Spleen (tissue), 7 donors: ENCODE measurements at regions not wholly inside any gene's neighbourhood (a gene's known extent, or its start where the extent isn't known, plus 50 kb on each side); places are given as distances from the start of the nearest gene placed in this dataset.

Experiments
- POLR2A ChIP-seq, 3 donors: fragments of 450-650 bp; IDR thresholded peaks; one replicate each; pipeline ENCODE4 v1.5.1; 2017; ENCODE audit warnings: antibody characterized with exemption in 3 of 3, mild to moderate bottlenecking in 1 of 3
- POLR2AphosphoS5 ChIP-seq, 3 donors: sonication (generic); formaldehyde crosslinking; IDR thresholded peaks; one replicate each; pipeline ENCODE4 v1.5.1; 2017; ENCODE audit warnings: antibody characterized with exemption in 3 of 3
- TF ChIP-seq, protein P1 (sequence below), 11 experiments: fragments of 200-600 bp in 7 of 11; fragments of 450-650 bp in 4 of 11; sonication (generic) in 4 of 11; IDR thresholded peaks in 8 of 11; conservative IDR thresholded peaks in 3 of 11; 1 replicate in 7 of 11; 2 replicates in 4 of 11; pipeline versions ENCODE4 v1.4.0 to v1.8.0; 2016 to 2021; ENCODE audit warnings: antibody characterized with exemption in 11 of 11, inconsistent platforms in 4 of 11, mild to moderate bottlenecking in 1 of 11
- donor health status: DM: no; HTN: no; CAD: no; lungs with moderate emphysema.
- donor health status: DM: no; HTN: no; CAD: no.
- donor health status: DM: no; HTN: no; CAD: no.

DNA sequence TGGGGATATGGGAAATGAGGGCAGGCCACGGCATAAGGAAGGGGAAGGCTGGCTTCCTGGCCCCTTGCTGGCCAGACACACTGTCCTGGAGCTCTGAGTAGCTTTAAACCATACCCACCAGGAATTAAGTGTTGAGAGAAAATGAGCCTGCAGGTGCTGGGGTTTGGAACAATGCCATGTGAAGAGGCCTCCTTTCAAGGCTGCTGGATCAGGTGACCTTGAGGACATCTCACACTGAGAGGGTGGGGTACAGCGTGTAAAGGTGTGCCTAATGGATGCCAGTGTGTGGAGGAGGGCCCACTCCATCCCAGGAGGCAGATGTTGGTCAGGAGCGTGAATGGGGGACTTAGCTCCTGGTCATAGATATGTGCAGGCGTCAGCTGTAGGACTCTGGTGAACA is 74.8 kb upstream of the MLN start:
- TF ChIP-seq, protein P1, sequence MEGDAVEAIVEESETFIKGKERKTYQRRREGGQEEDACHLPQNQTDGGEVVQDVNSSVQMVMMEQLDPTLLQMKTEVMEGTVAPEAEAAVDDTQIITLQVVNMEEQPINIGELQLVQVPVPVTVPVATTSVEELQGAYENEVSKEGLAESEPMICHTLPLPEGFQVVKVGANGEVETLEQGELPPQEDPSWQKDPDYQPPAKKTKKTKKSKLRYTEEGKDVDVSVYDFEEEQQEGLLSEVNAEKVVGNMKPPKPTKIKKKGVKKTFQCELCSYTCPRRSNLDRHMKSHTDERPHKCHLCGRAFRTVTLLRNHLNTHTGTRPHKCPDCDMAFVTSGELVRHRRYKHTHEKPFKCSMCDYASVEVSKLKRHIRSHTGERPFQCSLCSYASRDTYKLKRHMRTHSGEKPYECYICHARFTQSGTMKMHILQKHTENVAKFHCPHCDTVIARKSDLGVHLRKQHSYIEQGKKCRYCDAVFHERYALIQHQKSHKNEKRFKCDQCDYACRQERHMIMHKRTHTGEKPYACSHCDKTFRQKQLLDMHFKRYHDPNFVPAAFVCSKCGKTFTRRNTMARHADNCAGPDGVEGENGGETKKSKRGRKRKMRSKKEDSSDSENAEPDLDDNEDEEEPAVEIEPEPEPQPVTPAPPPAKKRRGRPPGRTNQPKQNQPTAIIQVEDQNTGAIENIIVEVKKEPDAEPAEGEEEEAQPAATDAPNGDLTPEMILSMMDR (IDR thresholded peaks at IDR 0.05 in 8 of 11, conservative IDR thresholded peaks at IDR 0.05 in 3 of 11), result no peak
- TF ChIP-seq POLR2A (IDR thresholded peaks at IDR 0.05), result no peak
- TF ChIP-seq POLR2AphosphoS5 (IDR thresholded peaks at IDR 0.05), result no peak
